Astrocyte (in vitro differentiated cells and primary cell): ENCODE measurements at regions not wholly inside any gene's neighbourhood (a gene's known extent, or its start where the extent isn't known, plus 50 kb on each side); places are given as distances from the start of the nearest gene placed in this dataset.

Experiments used
- EZH2 ChIP-seq: IDR thresholded peaks from 2 replicates; pipeline ENCODE4 v1.6.1; 2012; ENCODE audit warnings: mild to moderate bottlenecking, low read length, inconsistent platforms; ENCODE audit not compliant: insufficient read depth
- TF ChIP-seq, protein P1 (sequence below): IDR thresholded peaks from 2 replicates; pipeline ENCODE4 v1.5.1; 2011; ENCODE audit warnings: low read depth, mild to moderate bottlenecking, inconsistent platforms, low read length, moderate library complexity; ENCODE audit not compliant: insufficient read depth

GRCh38 chr20:24820345-24820744 lies 128.7 kb upstream of the CST7 start:
- TF ChIP-seq, protein P1, sequence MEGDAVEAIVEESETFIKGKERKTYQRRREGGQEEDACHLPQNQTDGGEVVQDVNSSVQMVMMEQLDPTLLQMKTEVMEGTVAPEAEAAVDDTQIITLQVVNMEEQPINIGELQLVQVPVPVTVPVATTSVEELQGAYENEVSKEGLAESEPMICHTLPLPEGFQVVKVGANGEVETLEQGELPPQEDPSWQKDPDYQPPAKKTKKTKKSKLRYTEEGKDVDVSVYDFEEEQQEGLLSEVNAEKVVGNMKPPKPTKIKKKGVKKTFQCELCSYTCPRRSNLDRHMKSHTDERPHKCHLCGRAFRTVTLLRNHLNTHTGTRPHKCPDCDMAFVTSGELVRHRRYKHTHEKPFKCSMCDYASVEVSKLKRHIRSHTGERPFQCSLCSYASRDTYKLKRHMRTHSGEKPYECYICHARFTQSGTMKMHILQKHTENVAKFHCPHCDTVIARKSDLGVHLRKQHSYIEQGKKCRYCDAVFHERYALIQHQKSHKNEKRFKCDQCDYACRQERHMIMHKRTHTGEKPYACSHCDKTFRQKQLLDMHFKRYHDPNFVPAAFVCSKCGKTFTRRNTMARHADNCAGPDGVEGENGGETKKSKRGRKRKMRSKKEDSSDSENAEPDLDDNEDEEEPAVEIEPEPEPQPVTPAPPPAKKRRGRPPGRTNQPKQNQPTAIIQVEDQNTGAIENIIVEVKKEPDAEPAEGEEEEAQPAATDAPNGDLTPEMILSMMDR = no peak
- TF ChIP-seq EZH2 = no peak
